HG03060 (cell line): ENCODE measurements at regions not wholly inside any gene's neighbourhood (a gene's known extent, or its start where the extent isn't known, plus 50 kb on each side); places are given as distances from the start of the nearest gene placed in this dataset.
"Not testable (repeated sequence)": the region's sequence is repeated elsewhere in the genome, so short reads cannot be mapped to it uniquely, and the experiment has no call there.

Source experiments
- ATAC-seq: cut with Tn5 transposase; IDR thresholded peaks from one replicate; pipeline ENCODE4 v1.9.1; 2021; ENCODE audit warnings: low read depth, moderate number of reproducible peaks; ENCODE audit not compliant: unreplicated experiment

- ATAC-seq: no peak
Measured at GRCh38 chr13:110045919-110046318, 259.5 kb upstream of the IRS2 start.

- no peak for ATAC-seq
Measured at GRCh38 chr13:110045202-110045601, 258.8 kb upstream of the IRS2 start.

DNA sequence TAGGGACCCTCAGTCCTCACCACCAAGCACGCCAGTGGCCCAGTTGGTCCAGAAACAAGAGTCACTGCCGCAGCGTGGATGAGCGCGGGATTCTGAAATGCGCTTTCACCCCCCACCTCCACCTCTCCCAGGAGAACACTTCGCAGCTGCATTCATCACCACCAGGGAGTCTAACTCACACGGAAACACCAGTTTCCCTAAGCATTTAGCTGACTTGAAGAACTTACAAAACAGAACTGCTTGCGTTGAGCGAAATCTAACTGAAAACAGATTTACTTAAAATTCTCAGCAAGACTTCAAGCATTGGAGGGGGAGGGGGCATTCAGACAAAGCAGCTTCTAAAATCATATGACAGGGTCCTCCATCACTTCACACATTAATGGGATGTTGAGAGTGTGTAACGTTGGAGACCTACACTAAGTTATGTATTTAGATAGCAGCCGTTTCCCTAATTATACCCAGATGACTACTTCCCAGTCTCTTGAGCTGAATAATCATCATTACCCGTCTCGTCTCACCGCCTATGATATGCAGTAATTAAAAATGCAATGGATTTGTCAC, 258.2 kb upstream of the IRS2 start:
- no peak for ATAC-seq

GRCh38 chr13:110042253-110042950, 256.0 kb upstream of the IRS2 start:
- ATAC-seq: no peak

- not testable (repeated sequence) for ATAC-seq
Measured at GRCh38 chr13:110041638-110042037, 255.3 kb upstream of the IRS2 start.

GRCh38 chr13:110037925-110038573, 251.7 kb upstream of the IRS2 start:
- no peak for ATAC-seq

GRCh38 chr13:110036060-110036459, 249.7 kb upstream of the IRS2 start:
- ATAC-seq: no peak

DNA sequence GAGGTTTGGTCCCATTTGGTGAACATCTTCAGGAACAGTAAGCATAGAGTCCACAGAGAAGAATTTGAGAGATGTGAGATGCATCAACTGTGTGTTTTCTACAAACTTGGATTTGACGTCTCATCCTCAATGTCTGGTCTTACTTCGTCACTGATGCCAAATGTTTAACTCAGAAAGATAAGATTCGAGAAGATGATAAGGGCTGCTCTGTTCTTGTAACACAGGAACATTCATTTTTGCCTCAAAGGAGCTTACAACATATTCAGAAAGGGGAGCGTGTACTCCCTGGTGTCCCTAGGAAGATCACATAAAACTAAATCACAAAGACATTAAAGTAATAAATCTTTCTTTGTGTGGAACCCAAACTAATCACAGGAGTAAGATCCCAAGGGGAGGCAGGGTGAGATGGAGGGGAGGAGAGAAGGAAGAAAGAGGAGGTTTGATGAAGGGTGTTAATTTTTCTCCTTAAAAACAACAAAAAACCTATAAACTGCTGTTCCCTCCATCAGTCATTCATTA, 247.7 kb upstream of the IRS2 start:
- no peak for ATAC-seq

- ATAC-seq: no peak
Measured at GRCh38 chr13:110032969-110033368, 246.6 kb upstream of the IRS2 start.

DNA sequence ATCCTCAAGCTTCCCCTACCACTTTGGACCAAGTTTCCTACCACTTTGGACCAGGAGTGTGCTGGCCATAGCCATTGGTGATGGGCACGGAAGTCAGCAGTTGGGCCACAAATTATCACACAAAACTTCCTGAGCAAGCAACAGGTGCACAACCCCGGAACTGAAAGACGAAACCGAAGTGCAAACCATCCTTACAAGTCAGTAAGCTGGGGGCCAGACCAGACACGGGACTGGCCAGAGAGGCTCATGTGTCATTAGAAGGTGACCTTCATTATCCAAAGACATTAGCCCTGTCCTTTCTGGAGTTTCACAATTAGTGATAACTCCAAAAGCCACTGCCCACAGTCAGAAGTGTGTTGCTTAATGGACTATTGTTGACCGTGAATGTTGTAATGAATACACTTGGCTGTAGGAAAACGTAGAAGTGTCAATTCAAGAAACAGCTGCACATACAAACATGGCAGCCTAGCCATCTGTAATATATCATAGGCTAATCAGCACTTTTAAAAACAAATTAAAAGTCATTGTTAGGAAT, 244.1 kb upstream of the IRS2 start:
- no peak for ATAC-seq

- ATAC-seq: no peak
Measured at GRCh38 chr13:110028838-110029621, 242.6 kb upstream of the IRS2 start.

- ATAC-seq: no peak
Measured at GRCh38 chr13:110028311-110028710, 241.9 kb upstream of the IRS2 start.

GRCh38 chr13:110027470-110028240, 241.3 kb upstream of the IRS2 start:
- ATAC-seq: no peak

DNA sequence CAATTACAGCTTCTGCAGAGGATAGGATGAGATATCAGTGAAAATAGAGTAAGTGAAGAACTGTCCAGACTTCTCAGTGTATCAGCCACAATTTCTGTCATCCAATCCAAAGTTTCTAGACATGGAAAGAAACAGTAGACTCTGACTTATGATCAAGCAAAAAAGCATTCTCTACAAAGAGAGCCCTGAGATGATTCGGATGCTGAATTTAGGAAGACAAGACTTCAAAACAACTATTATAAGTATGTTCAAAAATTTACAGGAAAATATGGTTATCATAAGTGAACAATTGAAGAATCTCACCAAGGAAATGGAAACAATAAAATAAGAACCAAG, 238.2 kb upstream of the IRS2 start:
- ATAC-seq: no peak

GRCh38 chr13:110023729-110024644, 237.6 kb upstream of the IRS2 start:
- no peak for ATAC-seq

GRCh38 chr13:110018009-110018408, 231.6 kb upstream of the IRS2 start:
- no peak for ATAC-seq

- no peak for ATAC-seq
Measured at GRCh38 chr13:110017379-110017778, 231.0 kb upstream of the IRS2 start.

DNA sequence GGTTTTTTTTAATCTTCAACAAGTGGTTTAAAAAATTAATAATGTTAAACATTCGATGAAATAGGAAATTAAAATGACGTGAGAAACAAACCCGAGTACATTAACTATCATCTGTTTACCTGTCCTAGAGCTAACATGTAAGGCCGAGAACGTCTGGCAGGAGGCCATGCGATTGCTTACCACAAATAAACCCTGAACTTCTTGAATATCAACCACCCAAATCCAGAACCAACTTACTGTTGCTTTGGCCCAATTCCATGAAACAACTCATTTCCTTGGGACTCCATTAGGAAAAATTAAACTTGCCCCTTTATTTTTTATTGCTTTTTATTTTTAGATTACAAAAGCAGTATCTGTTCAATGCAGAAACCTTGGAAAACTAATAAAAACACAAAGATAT, 228.9 kb upstream of the IRS2 start:
- ATAC-seq: no peak

DNA sequence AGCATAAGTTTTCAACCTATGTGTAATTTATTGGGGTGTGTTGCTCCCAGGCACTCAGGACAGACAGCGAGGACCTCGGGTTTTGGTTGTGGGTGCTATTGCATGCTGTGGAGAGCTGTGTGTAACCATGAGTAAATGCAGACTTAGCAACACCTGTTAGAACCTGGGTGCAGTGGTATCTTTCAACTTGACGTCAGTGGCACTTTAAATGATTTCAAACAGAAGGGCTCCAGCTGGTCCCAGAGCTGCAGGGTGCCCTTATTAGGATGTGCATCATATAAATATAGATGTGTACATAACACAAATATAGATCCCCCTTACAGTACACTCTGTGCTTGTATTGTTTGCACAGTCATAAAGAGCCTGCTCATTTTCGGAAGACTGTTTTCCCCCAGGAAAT, 228.3 kb upstream of the IRS2 start:
- ATAC-seq: no peak
